H9 (cell line): ENCODE measurements at regions not wholly inside any gene's neighbourhood (a gene's known extent, or its start where the extent isn't known, plus 50 kb on each side); places are given as distances from the start of the nearest gene placed in this dataset.

Source experiments
- DNase-seq: peaks from one replicate; pipeline ENCODE4 v3.0.0-alpha.2; 2017
- H2AFZ ChIP-seq: one replicate; pipeline ENCODE4 v1.6.1; 2013; ENCODE audit warnings: mild to moderate bottlenecking, low read length, control low read depth, moderate library complexity
- H2AK5ac ChIP-seq: 2 replicates; pipeline ENCODE4 v1.6.1; 2013; ENCODE audit warnings: low read length, control low read depth, mixed read lengths; ENCODE audit not compliant: insufficient read length
- H2BK120ac ChIP-seq: one replicate; pipeline ENCODE4 v1.6.1; 2013; ENCODE audit warnings: low read depth, mild to moderate bottlenecking, low read length, control low read depth, inconsistent platforms; ENCODE audit not compliant: poor library complexity, severe bottlenecking
- H2BK12ac ChIP-seq: 2 replicates; pipeline ENCODE4 v1.6.1; 2013; ENCODE audit warnings: low read length, control low read depth, mixed read lengths, low read depth; ENCODE audit not compliant: insufficient read length
- H2BK15ac ChIP-seq: 2 replicates; pipeline ENCODE4 v1.6.1; 2013; ENCODE audit warnings: low read depth, low read length, control low read depth
- H2BK20ac ChIP-seq: one replicate; pipeline ENCODE4 v1.6.1; 2013; ENCODE audit warnings: low read depth, mild to moderate bottlenecking, low read length, control low read depth, inconsistent platforms; ENCODE audit not compliant: poor library complexity, severe bottlenecking
- H2BK5ac ChIP-seq: 2 replicates; pipeline ENCODE4 v1.6.1; 2013; ENCODE audit warnings: low read length, control low read depth, mixed read lengths; ENCODE audit not compliant: insufficient read length
- H3K14ac ChIP-seq: 2 replicates; pipeline ENCODE4 v1.6.1; 2013; ENCODE audit warnings: low read length, control low read depth; ENCODE audit not compliant: insufficient read depth
- H3K18ac ChIP-seq: 2 replicates; pipeline ENCODE4 v1.6.1; 2013; ENCODE audit warnings: low read depth, mild to moderate bottlenecking, mixed read lengths, low read length, control low read depth; ENCODE audit not compliant: insufficient read length
- H3K23ac ChIP-seq: 2 replicates; pipeline ENCODE4 v1.6.1; 2013; ENCODE audit warnings: low read length, control low read depth, mixed read lengths, low read depth; ENCODE audit not compliant: insufficient read length
- H3K23me2 ChIP-seq: 2 replicates; pipeline ENCODE4 v1.6.1; 2013; ENCODE audit warnings: low read depth, mild to moderate bottlenecking, mixed read lengths, low read length, control low read depth; ENCODE audit not compliant: insufficient read length, poor library complexity, severe bottlenecking
- H3K27ac ChIP-seq: 2 replicates; pipeline ENCODE4 v1.5.1; 2013; ENCODE audit warnings: low read length, control low read depth, mixed read lengths, low read depth; ENCODE audit not compliant: insufficient read length
- H3K27me3 ChIP-seq: 2 replicates; pipeline ENCODE4 v1.6.1; 2013; ENCODE audit warnings: low read length, control low read depth, inconsistent platforms; ENCODE audit not compliant: insufficient read depth
- H3K4ac ChIP-seq: 2 replicates; pipeline ENCODE4 v1.6.1; 2013; ENCODE audit warnings: low read depth, mild to moderate bottlenecking, control low read depth, inconsistent platforms, low read length, moderate library complexity
- H3K4me1 ChIP-seq: 2 replicates; pipeline ENCODE4 v1.6.1; 2013; ENCODE audit warnings: low read length, control low read depth, inconsistent platforms; ENCODE audit not compliant: insufficient read depth
- H3K4me2 ChIP-seq: 2 replicates; pipeline ENCODE4 v1.6.1; 2013; ENCODE audit warnings: low read length, control low read depth, mixed read lengths; ENCODE audit not compliant: insufficient read length, insufficient read depth
- H3K56ac ChIP-seq: 2 replicates; pipeline ENCODE4 v1.6.1; 2013; ENCODE audit warnings: low read depth, mild to moderate bottlenecking, mixed read lengths, low read length, control low read depth; ENCODE audit not compliant: insufficient read length
- H3K79me1 ChIP-seq: 2 replicates; pipeline ENCODE4 v1.6.1; 2013; ENCODE audit warnings: low read depth, mild to moderate bottlenecking, moderate library complexity, low read length, control low read depth, inconsistent platforms; ENCODE audit not compliant: insufficient read depth, poor library complexity, severe bottlenecking
- H3K79me2 ChIP-seq: 2 replicates; pipeline ENCODE4 v1.6.1; 2013; ENCODE audit warnings: low read length, control low read depth, inconsistent platforms; ENCODE audit not compliant: insufficient read depth
- H3K9ac ChIP-seq: 2 replicates; pipeline ENCODE4 v1.6.1; 2013; ENCODE audit warnings: low read length, control low read depth, mixed read lengths; ENCODE audit not compliant: insufficient read length; ENCODE audit errors: extremely low read depth
- H3K9me3 ChIP-seq: one replicate; pipeline ENCODE4 v1.6.1; 2013; ENCODE audit warnings: low read depth, low read length, inconsistent platforms; ENCODE audit not compliant: control insufficient read depth
- H3T11ph ChIP-seq: one replicate; pipeline ENCODE4 v1.6.1; 2013; ENCODE audit warnings: mild to moderate bottlenecking, low read length, control low read depth, inconsistent platforms
- H4K20me1 ChIP-seq: one replicate; pipeline ENCODE4 v1.6.1; 2013; ENCODE audit not compliant: control insufficient read depth, insufficient read length, insufficient read depth
- H4K5ac ChIP-seq: 2 replicates; pipeline ENCODE4 v1.6.1; 2013; ENCODE audit warnings: low read depth, mild to moderate bottlenecking, mixed read lengths, low read length, control low read depth; ENCODE audit not compliant: insufficient read length
- H4K8ac ChIP-seq: replicated peaks from 2 replicates; pipeline ENCODE4 v1.6.1; 2013; ENCODE audit warnings: low read length, control low read depth, mixed read lengths, low read depth; ENCODE audit not compliant: insufficient read length
- H4K91ac ChIP-seq: 2 replicates; pipeline ENCODE4 v1.6.1; 2013; ENCODE audit warnings: low read depth, mild to moderate bottlenecking, moderate library complexity, mixed read lengths, low read length, control low read depth; ENCODE audit not compliant: insufficient read length
- H3K27ac Mint-ChIP-seq, 3 experiments: 2 replicates in 2 of 3; 3 replicates in 1 of 3; pipeline ENCODE4 v1.8.0; 2020 to 2021; ENCODE audit warnings: mixed read lengths in 3 of 3, mild to moderate bottlenecking in 1 of 3, moderate library complexity in 1 of 3
- H3K27me3 Mint-ChIP-seq: 2 replicates; pipeline ENCODE4 v1.8.0; 2021; ENCODE audit warnings: low read depth, mild to moderate bottlenecking, moderate library complexity, mixed read lengths
- H3K36me3 Mint-ChIP-seq, 3 experiments: 2 replicates in 2 of 3; 3 replicates in 1 of 3; pipeline ENCODE4 v1.8.0; 2020 to 2021; ENCODE audit warnings: low read depth in 3 of 3, mixed read lengths in 3 of 3; ENCODE audit not compliant: insufficient read depth in 1 of 3
- H3K4me1 Mint-ChIP-seq, 2 experiments: 2 replicates each; pipeline ENCODE4 v1.8.0; 2020; ENCODE audit warnings: mixed read lengths in 2 of 2
- H3K4me3 Mint-ChIP-seq, 2 experiments: 2 replicates in 1 of 2; 3 replicates in 1 of 2; pipeline ENCODE4 v1.8.0; 2020 to 2021; ENCODE audit warnings: mild to moderate bottlenecking in 2 of 2, mixed read lengths in 2 of 2, moderate library complexity in 1 of 2
- H3K9me3 Mint-ChIP-seq, 2 experiments: 2 replicates in 1 of 2; 3 replicates in 1 of 2; pipeline ENCODE4 v1.8.0; 2020; ENCODE audit warnings: mild to moderate bottlenecking in 2 of 2, mixed read lengths in 2 of 2, moderate library complexity in 1 of 2
- WGBS: extraction: QIAGEN DNeasy Blood & Tissue Kit; methylation state at CpG from one replicate; pipeline ENCODE4 v1.1.7; 2013; ENCODE audit warnings: missing lambda C conversion rate, low lambda C conversion rate, mixed read lengths; ENCODE audit not compliant: insufficient read length; ENCODE audit errors: extremely low coverage; 5-methylcytosine and 5-hydroxymethylcytosine counted together
- TF ChIP-seq, protein P1 (sequence below): fragments of 200-600 bp; sonication (generic); conservative IDR thresholded peaks from 3 replicates; pipeline ENCODE4 v1.8.0; 2021; ENCODE audit warnings: antibody characterized with exemption, mild to moderate bottlenecking

DNA sequence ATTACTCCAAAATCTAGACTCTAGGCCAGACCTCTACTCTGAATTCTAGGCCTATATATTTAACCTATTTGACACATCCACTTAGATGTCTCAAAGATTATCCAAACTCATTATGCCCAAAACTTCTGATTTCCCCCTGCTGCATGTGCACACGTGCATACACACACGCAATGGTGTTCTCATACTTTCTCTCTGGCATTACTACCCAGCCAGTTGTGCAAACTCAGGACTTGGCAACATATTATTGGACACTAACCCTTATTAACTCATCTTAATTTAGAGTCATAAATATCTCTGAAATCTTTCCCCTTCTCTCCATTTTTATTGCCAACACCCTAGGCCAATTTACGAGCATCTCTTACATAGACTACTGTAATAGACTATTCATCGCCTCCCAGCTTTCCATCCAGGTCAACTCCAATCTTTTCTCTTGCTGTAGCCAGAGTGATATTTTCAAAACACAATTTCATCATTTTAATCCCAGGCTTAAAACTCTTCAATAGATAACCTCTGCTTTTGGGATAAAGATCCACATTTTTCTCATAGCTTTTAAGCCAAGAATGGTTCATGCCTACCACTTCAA is 141.2 kb upstream of the VLDLR start:
- Histone ChIP-seq H4K8ac (no peak overlapping the region), H3T11ph (no peak overlapping the region), H2BK20ac (no peak overlapping the region), H3K4me1 (no peaks in the 10 kb centered on the region), H2AK5ac (no peak overlapping the region), H4K20me1 (no peaks in the 10 kb centered on the region), H3K18ac (no peak overlapping the region), H3K56ac (no peak overlapping the region), H4K91ac (no peak overlapping the region), H3K4ac (no peak overlapping the region), H3K79me2 (no peaks in the 10 kb centered on the region), H3K14ac (no peak overlapping the region), H3K27ac (no peak overlapping the region), H2BK5ac (no peak overlapping the region), H3K23ac (no peak overlapping the region), H3K79me1 (no peaks in the 10 kb centered on the region), H2BK120ac (no peak overlapping the region), H2BK12ac (no peak overlapping the region), H3K9ac (no peak overlapping the region), H4K5ac (no peak overlapping the region), H2BK15ac (no peak overlapping the region), H2AFZ (no peak overlapping the region), H3K9me3 (no peaks in the 10 kb centered on the region), H3K4me2 (no peak overlapping the region), H3K23me2 (no peaks in the 10 kb centered on the region), H3K27me3 (no peaks in the 10 kb centered on the region)
- Mint-ChIP-seq H3K4me1 (peaks cover 0 to 3% of the 10 kb centered on the region in 2 experiments; a peak in 1 of 4 replicates), H3K4me3 (no peak overlapping the region), H3K36me3 (peaks cover 0 to 6% (median 5%) of the 10 kb centered on the region in 3 experiments; a peak in 5 of 7 replicates), H3K9me3 (peaks cover 0 to 2% of the 10 kb centered on the region in 2 experiments; a peak in 3 of 5 replicates), H3K27ac (no peak overlapping the region), H3K27me3 (no peaks in the 10 kb centered on the region)
- TF ChIP-seq, protein P1, sequence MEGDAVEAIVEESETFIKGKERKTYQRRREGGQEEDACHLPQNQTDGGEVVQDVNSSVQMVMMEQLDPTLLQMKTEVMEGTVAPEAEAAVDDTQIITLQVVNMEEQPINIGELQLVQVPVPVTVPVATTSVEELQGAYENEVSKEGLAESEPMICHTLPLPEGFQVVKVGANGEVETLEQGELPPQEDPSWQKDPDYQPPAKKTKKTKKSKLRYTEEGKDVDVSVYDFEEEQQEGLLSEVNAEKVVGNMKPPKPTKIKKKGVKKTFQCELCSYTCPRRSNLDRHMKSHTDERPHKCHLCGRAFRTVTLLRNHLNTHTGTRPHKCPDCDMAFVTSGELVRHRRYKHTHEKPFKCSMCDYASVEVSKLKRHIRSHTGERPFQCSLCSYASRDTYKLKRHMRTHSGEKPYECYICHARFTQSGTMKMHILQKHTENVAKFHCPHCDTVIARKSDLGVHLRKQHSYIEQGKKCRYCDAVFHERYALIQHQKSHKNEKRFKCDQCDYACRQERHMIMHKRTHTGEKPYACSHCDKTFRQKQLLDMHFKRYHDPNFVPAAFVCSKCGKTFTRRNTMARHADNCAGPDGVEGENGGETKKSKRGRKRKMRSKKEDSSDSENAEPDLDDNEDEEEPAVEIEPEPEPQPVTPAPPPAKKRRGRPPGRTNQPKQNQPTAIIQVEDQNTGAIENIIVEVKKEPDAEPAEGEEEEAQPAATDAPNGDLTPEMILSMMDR: no peak
- WGBS: no CpG with 5 or more reads among the region's 4 CpGs
- DNase-seq: no peak
